WTC11 (cell line): ENCODE measurements at regions not wholly inside any gene's neighbourhood (a gene's known extent, or its start where the extent isn't known, plus 50 kb on each side); places are given as distances from the start of the nearest gene placed in this dataset.

ENCODE experiments used
- ATAC-seq: fragments of 200-7000 bp; cut with Tn5 transposase; 2 replicates; pipeline ENCODE4 v1.10.0; 2021; ENCODE audit warnings: mild to moderate bottlenecking, moderate library complexity
- CTCF ChIA-PET: fragments of 300-600 bp; sonication (Branson Sonifier 250); formaldehyde crosslinking; loops from one replicate; lab custom pipeline; 2021; ENCODE audit warnings: antibody characterized with exemption; lab: Charles Lee
- POLR2A ChIA-PET: fragments of 350-600 bp; sonication (Branson Sonifier 250); formaldehyde crosslinking; loops from one replicate; lab custom pipeline; 2021; ENCODE audit warnings: antibody characterized with exemption; lab: Charles Lee
- DNase-seq: peaks from one replicate; pipeline ENCODE4 v3.0.0; 2021; ENCODE audit warnings: low spot score
- H3K27ac Mint-ChIP-seq: 2 replicates; pipeline ENCODE4 v1.8.0; 2021; ENCODE audit warnings: mixed read lengths
- H3K27me3 Mint-ChIP-seq: 2 replicates; pipeline ENCODE4 v1.8.0; 2021; ENCODE audit warnings: low read depth, mild to moderate bottlenecking, moderate library complexity, mixed read lengths
- H3K36me3 Mint-ChIP-seq: 2 replicates; pipeline ENCODE4 v1.8.0; 2021; ENCODE audit warnings: mixed read lengths
- H3K4me1 Mint-ChIP-seq: 2 replicates; pipeline ENCODE4 v1.8.0; 2022; ENCODE audit warnings: mixed read lengths
- H3K4me3 Mint-ChIP-seq: 2 replicates; pipeline ENCODE4 v1.8.0; 2021; ENCODE audit warnings: mild to moderate bottlenecking, moderate library complexity, mixed read lengths
- H3K9me3 Mint-ChIP-seq: 2 replicates; pipeline ENCODE4 v1.8.0; 2021; ENCODE audit warnings: mixed read lengths
- E2F4 ChIP-seq: sonication (generic); formaldehyde crosslinking; IDR thresholded peaks from 2 replicates; pipeline ENCODE4 v1.8.1; 2022; ENCODE audit warnings: low read depth, mild to moderate bottlenecking, moderate library complexity, missing genetic modification reagents, borderline replicate concordance
- ERG ChIP-seq: fragments of 250-450 bp; sonication (Bioruptor Pico); IDR thresholded peaks from 2 replicates; pipeline ENCODE4 v1.8.0; 2021; ENCODE audit warnings: mild to moderate bottlenecking
- KAT7 ChIP-seq: sonication (generic); formaldehyde crosslinking; IDR thresholded peaks from 2 replicates; pipeline ENCODE4 v1.8.1; 2023; ENCODE audit warnings: missing genetic modification reagents, mild to moderate bottlenecking, borderline replicate concordance
- MYBL2 ChIP-seq: sonication (generic); formaldehyde crosslinking; IDR thresholded peaks from 2 replicates; pipeline ENCODE4 v1.8.1; 2023; ENCODE audit warnings: mild to moderate bottlenecking, moderate library complexity, missing genetic modification reagents
- OVOL2 ChIP-seq: fragments of 250-450 bp; sonication (Bioruptor Pico); IDR thresholded peaks from 2 replicates; pipeline ENCODE4 v1.9.0; 2021; ENCODE audit warnings: mild to moderate bottlenecking, borderline replicate concordance
- PRRX2 ChIP-seq: fragments of 250-450 bp; sonication (Bioruptor Pico); IDR thresholded peaks from 2 replicates; pipeline ENCODE4 v1.8.0; 2021; ENCODE audit warnings: mild to moderate bottlenecking
- TCF7 ChIP-seq: sonication (generic); formaldehyde crosslinking; IDR thresholded peaks from 2 replicates; pipeline ENCODE4 v1.8.0; 2022; ENCODE audit warnings: mild to moderate bottlenecking, low read depth, missing genetic modification reagents, moderate library complexity
- ZBTB43 ChIP-seq: sonication (generic); formaldehyde crosslinking; IDR thresholded peaks from 2 replicates; pipeline ENCODE4 v1.8.1; 2023; ENCODE audit warnings: mild to moderate bottlenecking, missing genetic modification reagents
- ZNF121 ChIP-seq: sonication (generic); formaldehyde crosslinking; IDR thresholded peaks from 2 replicates; pipeline ENCODE4 v1.8.0; 2023; ENCODE audit warnings: missing genetic modification reagents
- ZNF317 ChIP-seq: sonication (generic); formaldehyde crosslinking; IDR thresholded peaks from 2 replicates; pipeline ENCODE4 v1.8.1; 2023; ENCODE audit warnings: low read depth, mild to moderate bottlenecking, moderate library complexity, missing genetic modification reagents, borderline replicate concordance
- ZNF396 ChIP-seq: fragments of 250-450 bp; sonication (Bioruptor Pico); IDR thresholded peaks from 2 replicates; pipeline ENCODE4 v1.8.0; 2021; ENCODE audit warnings: mild to moderate bottlenecking, moderate library complexity, borderline replicate concordance
- ZNF423 ChIP-seq: fragments of 250-450 bp; sonication (Bioruptor Pico); IDR thresholded peaks from 2 replicates; pipeline ENCODE4 v2.1.2; 2022; ENCODE audit warnings: mild to moderate bottlenecking, moderate library complexity
- ZNF425 ChIP-seq: fragments of 250-450 bp; sonication (Bioruptor Pico); conservative IDR thresholded peaks from 2 replicates; pipeline ENCODE4 v1.9.0; 2021; ENCODE audit warnings: mild to moderate bottlenecking
- ZNF532 ChIP-seq: fragments of 250-450 bp; sonication (Bioruptor Pico); IDR thresholded peaks from 2 replicates; pipeline ENCODE4 v1.9.0; 2021; ENCODE audit warnings: mild to moderate bottlenecking, borderline replicate concordance

- TF ChIP-seq ZNF425 (CRISPR knock-in tag), result no peak
These were observed 789.0 kb downstream of the TECRL start (continued) for GRCh38 chr4:63620271-63620670.

GRCh38 chr4:63619771-63620170, 789.5 kb downstream of the TECRL start:
- no peaks in the 10 kb centered on the region for H3K4me1 Mint-ChIP-seq
- H3K27ac Mint-ChIP-seq, result no peak overlapping the region
- ChIA-PET CTCF (interaction anchor here (1.0 kb wide), 1 partner anchor 63 kb away, joined by 3 read pairs; no protein-coding TSS in a partner anchor), POLR2A (no interaction called here)
- no peaks in the 10 kb centered on the region for H3K36me3 Mint-ChIP-seq
- no peak for DNase-seq
- ATAC-seq, result no peak
- peaks cover 3% of the 10 kb centered on the region; the same call in 1 of the 2 replicates for H3K27me3 Mint-ChIP-seq
- no peak overlapping the region for H3K4me3 Mint-ChIP-seq
- no peaks in the 10 kb centered on the region for H3K9me3 Mint-ChIP-seq
- TF ChIP-seq KAT7 (CRISPR knock-in tag), result no peak
- no peak for TF ChIP-seq ZBTB43 (CRISPR knock-in tag)
- TF ChIP-seq ZNF532, result no peak
- TF ChIP-seq MYBL2 (CRISPR knock-in tag), result no peak
- TF ChIP-seq TCF7 (CRISPR knock-in tag), result no peak
- TF ChIP-seq PRRX2 (CRISPR knock-in tag), result no peak
- no peak for TF ChIP-seq ERG (CRISPR knock-in tag)
- no peak for TF ChIP-seq OVOL2 (CRISPR knock-in tag)
- TF ChIP-seq ZNF317 (CRISPR knock-in tag), result no peak

GRCh38 chr4:63618883-63619718, 790.1 kb downstream of the TECRL start:
- CTCF ChIA-PET, result interaction anchor here (1.0 kb wide), 1 partner anchor 63 kb away, joined by 3 read pairs; no protein-coding TSS in a partner anchor
- DNase-seq, result no peak
- Mint-ChIP-seq H3K4me1 (no peaks in the 10 kb centered on the region), H3K36me3 (no peaks in the 10 kb centered on the region), H3K9me3 (no peaks in the 10 kb centered on the region), H3K4me3 (no peak overlapping the region), H3K27me3 (peaks cover 3% of the 10 kb centered on the region; the same call in 1 of the 2 replicates), H3K27ac (no peak overlapping the region)
- peak; percentile 28 for ATAC-seq
- POLR2A ChIA-PET, result no interaction called here
- TF ChIP-seq ERG (CRISPR knock-in tag), result no peak
- no peak for TF ChIP-seq MYBL2 (CRISPR knock-in tag)
- no peak for TF ChIP-seq ZNF121 (CRISPR knock-in tag)
- TF ChIP-seq ZNF423, result no peak
- no peak for TF ChIP-seq ZBTB43 (CRISPR knock-in tag)
- TF ChIP-seq ZNF396 (CRISPR knock-in tag), result no peak
- TF ChIP-seq E2F4 (CRISPR knock-in tag), result no peak
